Activated naive CD8-positive, alpha-beta T cell treated with anti-CD3 and anti-CD28 coated beads, Interleukin-2, amount 50 U/mL, for 24 hours (primary cell): ENCODE measurements at regions not wholly inside any gene's neighbourhood (a gene's known extent, or its start where the extent isn't known, plus 50 kb on each side); places are given as distances from the start of the nearest gene placed in this dataset.

Experiments
- ATAC-seq: fragments of 150-1000 bp; cut with Tn5 transposase; one replicate; pipeline ENCODE4 v1.10.0; 2021
- DNase-seq: peaks from one replicate; pipeline ENCODE4 v3.0.0; 2021
- H3K27ac Mint-ChIP-seq: one replicate; pipeline ENCODE4 v1.8.0; 2021; ENCODE audit warnings: mild to moderate bottlenecking, mixed read lengths
- H3K27me3 Mint-ChIP-seq: one replicate; pipeline ENCODE4 v1.8.0; 2021; ENCODE audit warnings: mixed read lengths
- H3K36me3 Mint-ChIP-seq: one replicate; pipeline ENCODE4 v1.8.0; 2021; ENCODE audit warnings: low read depth, mixed read lengths
- H3K4me1 Mint-ChIP-seq: one replicate; pipeline ENCODE4 v1.8.0; 2021; ENCODE audit warnings: mixed read lengths
- H3K4me3 Mint-ChIP-seq: one replicate; pipeline ENCODE4 v1.8.0; 2021; ENCODE audit warnings: mild to moderate bottlenecking, moderate library complexity, mixed read lengths
- H3K9me3 Mint-ChIP-seq: one replicate; pipeline ENCODE4 v1.8.0; 2021; ENCODE audit warnings: mixed read lengths

DNA sequence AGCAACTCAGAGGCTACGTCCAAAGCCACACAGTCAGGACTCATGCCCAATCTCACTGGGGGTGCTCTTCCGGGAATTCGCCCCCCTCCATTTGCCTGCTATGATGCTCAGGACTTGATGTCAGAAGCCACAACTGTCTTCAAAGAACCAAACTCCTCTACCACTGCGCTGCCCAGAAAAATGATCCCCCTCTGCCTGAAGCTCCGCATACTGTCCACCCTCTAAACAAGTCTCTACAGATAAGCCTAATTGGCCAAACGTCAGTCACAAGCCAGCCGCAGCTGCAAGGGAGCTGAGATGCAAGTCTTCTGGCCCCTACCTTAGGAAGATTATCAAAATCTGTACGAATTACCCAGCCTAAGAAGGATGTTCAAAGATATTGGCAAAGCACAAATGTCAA, 294.6 kb downstream of the BUD13 start:
- Mint-ChIP-seq H3K27ac (no peak overlapping the region), H3K27me3 (peaks cover 7% of the 10 kb centered on the region), H3K4me1 (no peaks in the 10 kb centered on the region), H3K4me3 (no peak overlapping the region), H3K9me3 (no peaks in the 10 kb centered on the region), H3K36me3 (no peaks in the 10 kb centered on the region)
- no peak for DNase-seq
- ATAC-seq: no peak

DNA sequence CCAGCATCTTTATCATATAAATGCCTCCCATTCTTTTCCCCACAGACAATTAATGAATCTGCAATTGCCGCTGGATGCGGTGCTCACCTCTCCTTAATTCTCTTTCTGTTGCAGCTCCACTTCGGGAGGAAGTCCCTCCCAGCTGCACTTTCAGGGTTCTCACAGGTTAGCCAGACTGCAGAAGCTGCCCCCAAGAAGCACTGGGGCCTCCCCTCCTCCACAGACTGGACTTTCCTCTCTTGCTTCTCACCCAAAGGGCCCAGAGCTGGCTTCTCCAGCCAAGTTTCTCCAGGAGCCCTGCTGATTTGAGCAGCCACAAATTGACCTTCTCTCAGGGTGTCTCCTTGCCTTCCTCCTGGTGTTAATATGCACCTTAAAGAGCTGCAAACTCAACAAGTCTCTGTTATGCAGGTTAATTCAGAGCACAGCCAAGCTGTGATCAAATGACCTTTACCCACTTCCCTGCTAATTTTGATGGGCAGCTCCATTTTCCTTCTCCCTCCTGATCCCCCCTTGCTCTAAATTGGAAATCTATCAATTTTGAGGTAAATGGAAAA, 298.9 kb downstream of the BUD13 start:
- peaks cover 17% of the 10 kb centered on the region for H3K27me3 Mint-ChIP-seq

DNA sequence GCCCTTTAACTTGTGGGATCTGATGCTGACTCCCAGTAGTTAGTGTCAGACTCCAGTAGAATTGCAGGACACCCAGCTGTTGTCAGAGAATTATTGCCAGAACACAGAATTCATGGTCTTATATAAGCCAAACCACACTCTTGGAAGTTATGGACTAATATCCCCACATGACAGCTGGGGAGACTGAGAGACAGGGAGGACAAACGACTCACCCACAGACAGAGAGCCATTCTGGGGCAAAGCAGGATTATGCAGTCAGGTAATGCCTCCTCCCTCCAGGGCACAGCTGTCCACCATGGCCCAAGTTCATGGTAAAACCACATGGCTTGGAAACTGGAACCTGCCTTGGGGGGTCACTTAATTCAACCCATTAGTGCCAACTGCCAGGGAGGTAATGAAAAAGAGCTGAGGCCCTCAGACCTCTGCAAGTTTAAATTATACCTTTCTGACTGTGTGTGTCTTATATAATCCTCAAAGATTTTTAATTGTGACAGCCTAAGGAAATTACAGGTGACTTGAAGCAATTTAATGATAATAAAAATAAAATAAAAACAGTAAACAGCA, 299.5 kb downstream of the BUD13 start:
- H3K4me1 Mint-ChIP-seq: no peaks in the 10 kb centered on the region

More for the DNA sequence above, 298.9 kb downstream of the BUD13 start:
- ATAC-seq (no peak), DNase-seq (no peak)
- Mint-ChIP-seq H3K27ac (no peak overlapping the region), H3K36me3 (no peaks in the 10 kb centered on the region), H3K4me3 (no peak overlapping the region), H3K4me1 (no peaks in the 10 kb centered on the region), H3K9me3 (no peaks in the 10 kb centered on the region)

DNA sequence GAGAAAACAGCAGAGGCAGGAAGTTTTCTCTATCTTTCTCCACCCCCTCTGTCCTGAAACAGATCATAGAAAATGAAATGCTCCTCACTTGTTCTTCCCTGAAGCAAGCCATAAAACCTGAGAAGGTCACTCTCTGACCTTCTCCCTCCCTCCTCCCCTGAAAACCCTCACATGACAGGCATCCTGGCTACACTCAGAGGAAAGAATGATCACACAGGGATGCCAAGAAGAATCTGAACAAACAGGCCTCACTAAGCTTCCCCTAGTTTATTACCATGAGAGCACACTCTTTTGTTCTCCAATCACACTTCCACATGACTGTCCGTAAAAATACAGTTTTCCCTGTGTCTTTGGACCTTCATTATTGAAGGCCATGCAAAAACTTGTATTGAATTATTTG, 300.1 kb downstream of the BUD13 start:
- Mint-ChIP-seq H3K4me3 (no peak overlapping the region), H3K27me3 (peaks cover 18% of the 10 kb centered on the region), H3K9me3 (no peaks in the 10 kb centered on the region), H3K36me3 (no peaks in the 10 kb centered on the region), H3K27ac (no peak overlapping the region), H3K4me1 (no peaks in the 10 kb centered on the region)
- no peak for DNase-seq
- no peak for ATAC-seq

More for the DNA sequence above, 299.5 kb downstream of the BUD13 start:
- Mint-ChIP-seq H3K36me3 (no peaks in the 10 kb centered on the region), H3K4me3 (no peak overlapping the region), H3K9me3 (no peaks in the 10 kb centered on the region), H3K27me3 (peaks cover 18% of the 10 kb centered on the region), H3K27ac (no peak overlapping the region)
- ATAC-seq (no peak), DNase-seq (no peak)

DNA sequence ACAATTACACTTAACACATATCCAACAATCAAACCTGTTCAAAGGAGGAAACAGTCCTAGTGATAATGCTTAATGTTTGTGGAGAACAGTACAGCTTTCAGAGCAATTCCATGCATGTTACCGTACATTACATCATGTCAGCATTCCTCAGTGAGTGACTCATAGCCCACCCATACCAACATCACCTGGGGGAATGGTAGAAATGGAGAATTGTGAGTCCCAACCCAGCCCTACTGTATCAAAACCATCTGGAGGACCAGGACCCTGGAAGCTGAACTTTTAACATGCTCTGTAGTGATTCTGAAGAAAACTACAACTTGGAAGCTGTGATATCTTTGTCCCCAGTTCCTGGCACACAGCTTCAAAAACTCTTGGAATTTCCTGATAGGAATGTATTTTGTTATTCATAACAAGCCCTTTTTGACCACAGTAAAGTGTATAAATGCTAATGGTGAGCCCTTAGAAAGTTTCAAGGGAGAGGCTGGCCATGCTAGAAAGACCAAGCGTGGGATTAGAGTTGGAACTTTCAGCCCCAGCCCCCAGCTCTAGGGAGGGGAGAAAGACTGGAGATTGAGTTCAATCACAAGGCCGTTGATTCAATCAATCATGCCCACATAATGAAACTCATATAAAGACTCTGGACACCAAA, 301.1 kb downstream of the BUD13 start:
- Mint-ChIP-seq H3K4me1 (no peaks in the 10 kb centered on the region), H3K4me3 (no peak overlapping the region), H3K9me3 (no peaks in the 10 kb centered on the region), H3K27ac (no peak overlapping the region), H3K36me3 (no peaks in the 10 kb centered on the region), H3K27me3 (peaks cover 18% of the 10 kb centered on the region)
- ATAC-seq (no peak), DNase-seq (no peak)

- Mint-ChIP-seq H3K36me3 (no peaks in the 10 kb centered on the region), H3K4me1 (no peaks in the 10 kb centered on the region), H3K4me3 (no peak overlapping the region), H3K9me3 (no peaks in the 10 kb centered on the region), H3K27ac (no peak overlapping the region), H3K27me3 (peaks cover 13% of the 10 kb centered on the region)
- DNase-seq: no peak
- no peak for ATAC-seq
Observed at GRCh38 chr11:116468699-116469098, 304.1 kb downstream of the BUD13 start.

GRCh38 chr11:116467823-116468222, 305.0 kb downstream of the BUD13 start:
- no peaks in the 10 kb centered on the region for H3K9me3 Mint-ChIP-seq
- H3K4me1 Mint-ChIP-seq: no peaks in the 10 kb centered on the region
- no peak overlapping the region for H3K4me3 Mint-ChIP-seq
- H3K27me3 Mint-ChIP-seq: peaks cover 12% of the 10 kb centered on the region
- H3K27ac Mint-ChIP-seq: no peak overlapping the region
- no peaks in the 10 kb centered on the region for H3K36me3 Mint-ChIP-seq
- DNase-seq (no peak), ATAC-seq (no peak)

- Mint-ChIP-seq H3K36me3 (no peaks in the 10 kb centered on the region), H3K27ac (no peak overlapping the region), H3K4me3 (no peak overlapping the region), H3K27me3 (peaks cover 8% of the 10 kb centered on the region), H3K9me3 (no peaks in the 10 kb centered on the region), H3K4me1 (no peaks in the 10 kb centered on the region)
- ATAC-seq: no peak
- no peak for DNase-seq
Observed at GRCh38 chr11:116466801-116467200, 306.0 kb downstream of the BUD13 start.

DNA sequence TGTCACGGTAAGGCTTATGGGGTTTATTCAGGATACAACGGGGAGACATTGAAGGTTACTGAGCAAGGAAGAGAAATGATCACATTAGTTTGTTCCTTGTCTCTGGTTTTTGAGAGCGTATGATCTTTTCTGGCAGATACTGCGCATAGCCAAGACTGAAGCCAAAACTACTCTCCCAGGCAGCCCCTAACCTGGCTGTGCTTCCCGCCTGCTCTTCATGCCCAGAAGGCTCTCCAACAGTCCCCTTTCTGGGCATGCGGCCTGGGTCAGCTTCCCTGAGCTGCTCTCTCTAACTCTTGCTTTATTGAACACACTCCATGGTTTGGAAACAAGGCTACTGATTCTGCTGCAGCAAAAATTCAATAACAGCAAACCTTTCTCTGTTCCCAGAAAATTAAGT, 306.6 kb downstream of the BUD13 start:
- DNase-seq (no peak), ATAC-seq (no peak)
- H3K4me3 Mint-ChIP-seq: no peak overlapping the region
- no peaks in the 10 kb centered on the region for H3K9me3 Mint-ChIP-seq
- H3K27ac Mint-ChIP-seq: no peak overlapping the region
- H3K36me3 Mint-ChIP-seq: no peaks in the 10 kb centered on the region
- H3K4me1 Mint-ChIP-seq: no peaks in the 10 kb centered on the region
- H3K27me3 Mint-ChIP-seq: peaks cover 10% of the 10 kb centered on the region

- no peaks in the 10 kb centered on the region for H3K9me3 Mint-ChIP-seq
- no peak overlapping the region for H3K4me3 Mint-ChIP-seq
- no peak overlapping the region for H3K27ac Mint-ChIP-seq
- H3K4me1 Mint-ChIP-seq: no peaks in the 10 kb centered on the region
- ATAC-seq (no peak), DNase-seq (no peak)
- peaks cover 9% of the 10 kb centered on the region for H3K27me3 Mint-ChIP-seq
- no peaks in the 10 kb centered on the region for H3K36me3 Mint-ChIP-seq
Observed at GRCh38 chr11:116465056-116465455, 307.7 kb downstream of the BUD13 start.

DNA sequence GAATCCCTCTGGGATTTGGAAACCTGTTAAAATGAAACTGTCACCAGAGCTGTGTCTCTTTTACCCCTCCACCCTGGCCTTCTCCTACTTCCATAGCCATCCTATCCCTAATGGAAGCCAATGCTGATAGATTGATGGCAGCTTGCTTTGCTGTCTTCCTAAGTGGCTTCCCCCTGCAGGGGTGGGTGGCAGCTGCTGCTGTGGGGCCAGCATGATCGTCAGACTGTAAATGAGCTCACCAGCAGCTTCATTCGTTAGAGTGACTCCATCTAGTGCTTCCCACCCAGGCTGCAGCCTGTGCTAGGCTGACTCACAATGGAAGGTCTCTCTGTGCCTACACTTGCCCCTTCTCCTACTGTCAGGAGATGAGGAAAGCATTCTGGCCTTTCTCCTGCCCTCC, 311.0 kb downstream of the BUD13 start:
- Mint-ChIP-seq H3K27ac (no peak overlapping the region), H3K4me3 (no peak overlapping the region), H3K27me3 (peaks cover 7% of the 10 kb centered on the region), H3K4me1 (no peaks in the 10 kb centered on the region), H3K9me3 (no peaks in the 10 kb centered on the region), H3K36me3 (no peaks in the 10 kb centered on the region)
- DNase-seq (no peak), ATAC-seq (no peak)

DNA sequence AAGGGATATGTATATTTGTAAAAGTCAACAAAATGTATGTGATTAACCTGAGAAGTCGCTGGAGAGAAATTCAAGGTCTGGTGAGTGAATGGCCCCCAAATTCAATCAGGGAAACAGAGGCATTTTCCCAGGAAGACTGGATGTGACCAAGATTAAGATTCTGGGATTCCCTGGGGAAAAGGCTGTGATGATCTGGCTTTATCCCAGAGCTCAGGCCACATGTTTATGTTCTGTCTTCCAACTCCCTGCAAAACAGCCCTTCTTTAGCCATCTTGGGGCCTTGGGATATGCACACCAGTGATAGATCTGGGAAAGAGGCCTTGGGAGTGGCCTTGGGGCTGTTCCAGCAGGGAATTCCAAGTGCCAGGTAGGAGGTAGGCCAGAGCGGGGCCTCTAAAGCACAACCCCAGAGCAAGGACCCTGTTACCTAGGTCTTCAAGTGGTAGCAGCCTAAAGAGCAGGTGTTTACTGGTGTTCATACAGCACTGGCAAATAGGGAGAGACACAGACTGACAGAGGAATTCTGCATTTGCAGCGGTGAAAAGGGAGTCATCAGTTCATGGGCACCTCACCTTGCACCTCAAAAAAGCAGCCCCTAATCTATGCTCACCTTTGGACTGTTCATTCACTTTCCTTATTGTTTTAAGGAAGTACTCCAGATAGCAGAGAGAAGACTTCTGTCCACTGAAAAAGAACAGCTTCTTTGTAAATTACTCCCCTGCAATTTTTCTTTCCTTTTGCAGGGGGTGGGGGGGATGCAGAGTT, 312.4 kb downstream of the BUD13 start:
- H3K36me3 Mint-ChIP-seq: no peaks in the 10 kb centered on the region
- no peaks in the 10 kb centered on the region for H3K4me1 Mint-ChIP-seq
- no peaks in the 10 kb centered on the region for H3K9me3 Mint-ChIP-seq
- no peak for ATAC-seq
- no peak overlapping the region for H3K27ac Mint-ChIP-seq
- DNase-seq: no peak
- H3K27me3 Mint-ChIP-seq: peaks cover 7% of the 10 kb centered on the region
- no peak overlapping the region for H3K4me3 Mint-ChIP-seq

DNA sequence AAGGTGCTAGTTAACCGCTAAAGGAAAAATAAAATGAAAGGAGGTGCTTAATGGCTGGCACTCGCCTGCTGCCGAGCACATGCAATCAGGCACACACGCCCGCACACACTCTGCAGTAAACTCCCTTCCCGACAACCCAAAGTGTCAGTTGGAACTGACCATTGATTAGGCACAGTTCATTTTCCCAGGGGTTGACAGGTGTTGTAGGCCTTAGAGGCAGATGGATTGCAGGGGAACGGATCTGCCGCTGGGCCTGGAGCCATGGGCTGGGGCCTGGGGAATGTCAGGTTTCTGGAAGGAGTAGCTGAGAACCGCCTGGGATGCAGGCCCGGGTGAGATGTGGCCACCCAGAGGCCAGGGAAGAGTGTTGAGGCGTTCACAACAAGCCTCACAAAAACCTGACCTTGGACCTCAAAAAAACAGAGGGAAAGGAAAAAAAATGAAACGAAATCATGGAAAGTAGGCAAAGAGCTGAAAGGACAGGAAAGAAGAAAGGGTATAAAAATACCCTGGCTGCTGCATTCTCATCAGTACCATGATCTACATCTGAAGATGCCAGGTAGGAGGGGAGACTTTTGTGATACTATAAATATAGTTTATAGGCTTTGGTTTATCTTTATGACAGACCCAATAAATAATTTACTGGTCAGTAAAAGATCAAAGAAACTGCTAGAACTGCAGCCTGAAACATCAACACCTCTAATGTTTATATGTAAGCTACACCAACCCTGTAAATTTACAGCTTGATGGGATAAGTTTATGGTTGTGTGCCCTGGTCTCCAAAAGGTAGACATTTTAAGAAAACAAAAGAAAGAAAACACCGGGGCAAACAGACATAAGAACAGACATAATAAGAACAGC, 313.4 kb downstream of the BUD13 start:
- Mint-ChIP-seq H3K27ac (no peak overlapping the region), H3K27me3 (peaks cover 7% of the 10 kb centered on the region), H3K4me3 (no peak overlapping the region), H3K4me1 (no peaks in the 10 kb centered on the region), H3K36me3 (no peaks in the 10 kb centered on the region), H3K9me3 (no peaks in the 10 kb centered on the region)
- no peak for ATAC-seq
- no peak for DNase-seq

GRCh38 chr11:116458546-116458945, 314.2 kb downstream of the BUD13 start:
- H3K27me3 Mint-ChIP-seq: peaks cover 7% of the 10 kb centered on the region
- H3K36me3 Mint-ChIP-seq: no peaks in the 10 kb centered on the region
- no peak overlapping the region for H3K4me3 Mint-ChIP-seq
- ATAC-seq (no peak), DNase-seq (no peak)
- no peak overlapping the region for H3K27ac Mint-ChIP-seq
- H3K4me1 Mint-ChIP-seq: no peaks in the 10 kb centered on the region
- no peaks in the 10 kb centered on the region for H3K9me3 Mint-ChIP-seq
